HL-60 (cell line): ENCODE measurements at regions not wholly inside any gene's neighbourhood (a gene's known extent, or its start where the extent isn't known, plus 50 kb on each side); places are given as distances from the start of the nearest gene placed in this dataset.

Experiments used
- POLR2AphosphoS5 ChIP-seq: IDR thresholded peaks from 2 replicates; pipeline ENCODE4 v1.6.1; 2012; ENCODE audit warnings: low read depth
- SPI1 ChIP-seq: IDR thresholded peaks from 2 replicates; pipeline ENCODE4 v1.6.1; 2012; ENCODE audit warnings: low read depth, mild to moderate bottlenecking, borderline replicate concordance
- TF ChIP-seq, protein P1 (sequence below): IDR thresholded peaks from one replicate; pipeline ENCODE4 v1.5.1; 2011; ENCODE audit warnings: low read length, control low read depth, inconsistent platforms; ENCODE audit not compliant: insufficient read depth
- TF ChIP-seq, protein P2 (sequence below): IDR thresholded peaks from 2 replicates; pipeline ENCODE4 v1.6.1; 2012; ENCODE audit warnings: low read depth; ENCODE audit not compliant: insufficient replicate concordance

DNA sequence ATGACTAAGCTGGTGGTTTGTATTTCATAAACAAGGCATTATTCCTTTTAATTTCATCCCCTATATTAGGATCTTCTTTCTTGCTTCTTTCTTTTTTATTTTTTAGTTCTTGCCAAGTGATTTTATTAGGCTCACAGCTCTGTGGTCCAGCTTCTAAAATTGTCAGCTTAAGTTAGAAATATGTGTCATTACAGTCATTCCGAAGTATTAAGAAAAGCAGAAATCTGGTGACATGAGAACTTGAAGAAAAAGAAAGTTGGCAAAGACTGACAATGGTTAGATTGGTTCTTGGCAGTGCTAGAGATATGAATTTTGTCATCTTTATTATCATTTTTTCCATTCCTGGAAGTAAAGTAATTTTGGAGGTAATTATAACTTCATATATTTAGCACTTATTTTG is 166.5 kb upstream of the PRR16 start:
- TF ChIP-seq, protein P1, sequence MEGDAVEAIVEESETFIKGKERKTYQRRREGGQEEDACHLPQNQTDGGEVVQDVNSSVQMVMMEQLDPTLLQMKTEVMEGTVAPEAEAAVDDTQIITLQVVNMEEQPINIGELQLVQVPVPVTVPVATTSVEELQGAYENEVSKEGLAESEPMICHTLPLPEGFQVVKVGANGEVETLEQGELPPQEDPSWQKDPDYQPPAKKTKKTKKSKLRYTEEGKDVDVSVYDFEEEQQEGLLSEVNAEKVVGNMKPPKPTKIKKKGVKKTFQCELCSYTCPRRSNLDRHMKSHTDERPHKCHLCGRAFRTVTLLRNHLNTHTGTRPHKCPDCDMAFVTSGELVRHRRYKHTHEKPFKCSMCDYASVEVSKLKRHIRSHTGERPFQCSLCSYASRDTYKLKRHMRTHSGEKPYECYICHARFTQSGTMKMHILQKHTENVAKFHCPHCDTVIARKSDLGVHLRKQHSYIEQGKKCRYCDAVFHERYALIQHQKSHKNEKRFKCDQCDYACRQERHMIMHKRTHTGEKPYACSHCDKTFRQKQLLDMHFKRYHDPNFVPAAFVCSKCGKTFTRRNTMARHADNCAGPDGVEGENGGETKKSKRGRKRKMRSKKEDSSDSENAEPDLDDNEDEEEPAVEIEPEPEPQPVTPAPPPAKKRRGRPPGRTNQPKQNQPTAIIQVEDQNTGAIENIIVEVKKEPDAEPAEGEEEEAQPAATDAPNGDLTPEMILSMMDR, result no peak
- no peak for TF ChIP-seq POLR2AphosphoS5
- TF ChIP-seq, protein P2, sequence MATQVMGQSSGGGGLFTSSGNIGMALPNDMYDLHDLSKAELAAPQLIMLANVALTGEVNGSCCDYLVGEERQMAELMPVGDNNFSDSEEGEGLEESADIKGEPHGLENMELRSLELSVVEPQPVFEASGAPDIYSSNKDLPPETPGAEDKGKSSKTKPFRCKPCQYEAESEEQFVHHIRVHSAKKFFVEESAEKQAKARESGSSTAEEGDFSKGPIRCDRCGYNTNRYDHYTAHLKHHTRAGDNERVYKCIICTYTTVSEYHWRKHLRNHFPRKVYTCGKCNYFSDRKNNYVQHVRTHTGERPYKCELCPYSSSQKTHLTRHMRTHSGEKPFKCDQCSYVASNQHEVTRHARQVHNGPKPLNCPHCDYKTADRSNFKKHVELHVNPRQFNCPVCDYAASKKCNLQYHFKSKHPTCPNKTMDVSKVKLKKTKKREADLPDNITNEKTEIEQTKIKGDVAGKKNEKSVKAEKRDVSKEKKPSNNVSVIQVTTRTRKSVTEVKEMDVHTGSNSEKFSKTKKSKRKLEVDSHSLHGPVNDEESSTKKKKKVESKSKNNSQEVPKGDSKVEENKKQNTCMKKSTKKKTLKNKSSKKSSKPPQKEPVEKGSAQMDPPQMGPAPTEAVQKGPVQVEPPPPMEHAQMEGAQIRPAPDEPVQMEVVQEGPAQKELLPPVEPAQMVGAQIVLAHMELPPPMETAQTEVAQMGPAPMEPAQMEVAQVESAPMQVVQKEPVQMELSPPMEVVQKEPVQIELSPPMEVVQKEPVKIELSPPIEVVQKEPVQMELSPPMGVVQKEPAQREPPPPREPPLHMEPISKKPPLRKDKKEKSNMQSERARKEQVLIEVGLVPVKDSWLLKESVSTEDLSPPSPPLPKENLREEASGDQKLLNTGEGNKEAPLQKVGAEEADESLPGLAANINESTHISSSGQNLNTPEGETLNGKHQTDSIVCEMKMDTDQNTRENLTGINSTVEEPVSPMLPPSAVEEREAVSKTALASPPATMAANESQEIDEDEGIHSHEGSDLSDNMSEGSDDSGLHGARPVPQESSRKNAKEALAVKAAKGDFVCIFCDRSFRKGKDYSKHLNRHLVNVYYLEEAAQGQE, result no peak
- no peak for TF ChIP-seq SPI1
